B cell (primary cell): ENCODE measurements at regions not wholly inside any gene's neighbourhood (a gene's known extent, or its start where the extent isn't known, plus 50 kb on each side); places are given as distances from the start of the nearest gene placed in this dataset.

Experiments
- ATAC-seq: fragments of 200-7000 bp; cut with Tn5 transposase; one replicate; pipeline ENCODE4 v1.10.0; 2021; ENCODE audit warnings: low read depth, mild to moderate bottlenecking, moderate number of reproducible peaks, moderate library complexity
- CTCF ChIA-PET: fragments of 350-600 bp; sonication (Branson Sonifier 250); formaldehyde crosslinking; loops from one replicate; lab custom pipeline; 2021; ENCODE audit warnings: antibody characterized with exemption, inconsistent platforms; lab: Charles Lee
- POLR2A ChIA-PET: fragments of 350-600 bp; sonication (Branson Sonifier 250); formaldehyde crosslinking; loops from one replicate; lab custom pipeline; 2021; ENCODE audit warnings: antibody characterized with exemption; lab: Charles Lee
- DNase-seq: peaks from one replicate; pipeline ENCODE4 v3.0.0; 2013
- H2AFZ ChIP-seq: 2 replicates; pipeline ENCODE4 v1.6.1; 2012; ENCODE audit warnings: mild to moderate bottlenecking, low read depth, low read length; ENCODE audit not compliant: insufficient read depth, poor library complexity, severe bottlenecking
- H3K27ac ChIP-seq, 2 donors: 1 replicate in 1 of 2; 2 replicates in 1 of 2; pipeline ENCODE4 v1.5.1; 2012 to 2013; ENCODE audit warnings: low read length in 2 of 2, mild to moderate bottlenecking in 2 of 2, moderate library complexity in 1 of 2
- H3K27me3 ChIP-seq, 4 experiments: fragments of 200-600 bp in 1 of 4; sonication (generic) in 1 of 4; replicated peaks in 1 of 4; 1 replicate in 2 of 4; 2 replicates in 2 of 4; pipeline versions ENCODE4 v1.6.1 to v1.7.0; 2013 to 2016; ENCODE audit warnings: low read length in 3 of 4, mild to moderate bottlenecking in 2 of 4, mixed read lengths in 1 of 4, moderate library complexity in 1 of 4; ENCODE audit not compliant: insufficient read depth in 4 of 4, control insufficient read depth in 3 of 4; ENCODE audit errors: control extremely low read depth in 1 of 4
- H3K36me3 ChIP-seq, 2 experiments: replicated peaks in 1 of 2; 1 replicate in 1 of 2; 2 replicates in 1 of 2; pipeline versions ENCODE4 v1.6.1 to v1.7.1; 2013; ENCODE audit warnings: low read length in 1 of 2; ENCODE audit not compliant: insufficient read depth in 2 of 2, control insufficient read depth in 1 of 2; ENCODE audit errors: control extremely low read depth in 1 of 2, extremely low read depth in 1 of 2
- H3K4me1 ChIP-seq, 2 donors: fragments of 200-600 bp in 1 of 2; sonication (generic) in 1 of 2; 1 replicate in 1 of 2; 2 replicates in 1 of 2; pipeline versions ENCODE4 v1.5.1 to v1.6.1; 2013 to 2017; ENCODE audit warnings: low read length in 2 of 2; ENCODE audit not compliant: control insufficient read depth in 2 of 2, insufficient read depth in 2 of 2
- H3K4me2 ChIP-seq: replicated peaks from 2 replicates; pipeline ENCODE3; 2012; ENCODE audit warnings: mild to moderate bottlenecking, low read depth, low read length; ENCODE audit not compliant: poor library complexity, severe bottlenecking
- H3K4me3 ChIP-seq, 5 experiments: fragments of 200-600 bp in 1 of 5; sonication (generic) in 1 of 5; 1 replicate in 3 of 5; 2 replicates in 2 of 5; pipeline versions ENCODE4 v1.5.1 to v1.7.0; 2011 to 2016; ENCODE audit warnings: low read length in 4 of 5, mild to moderate bottlenecking in 4 of 5, low read depth in 2 of 5, control low read depth in 1 of 5, moderate library complexity in 1 of 5; ENCODE audit not compliant: insufficient read depth in 1 of 5; ENCODE audit errors: control extremely low read depth in 1 of 5, extremely low read depth in 1 of 5
- H3K79me2 ChIP-seq: fragments of 200-600 bp; sonication (generic); one replicate; pipeline ENCODE4 v1.6.0; 2016; ENCODE audit warnings: low read length; ENCODE audit not compliant: control insufficient read depth, insufficient read depth
- H3K9ac ChIP-seq: fragments of 200-600 bp; sonication (generic); 2 replicates; pipeline ENCODE4 v1.6.1; 2017; ENCODE audit warnings: mild to moderate bottlenecking, low read length, moderate library complexity
- H3K9me3 ChIP-seq, 3 donors: one replicate each; pipeline versions ENCODE4 v1.6.1 to v1.7.1; 2013; ENCODE audit warnings: low read length in 2 of 3; ENCODE audit not compliant: control insufficient read depth in 2 of 3, insufficient read depth in 1 of 3; ENCODE audit errors: control extremely low read depth in 1 of 3
- H4K20me1 ChIP-seq: 2 replicates; pipeline ENCODE4 v1.6.0; 2012; ENCODE audit warnings: mild to moderate bottlenecking, low read length; ENCODE audit not compliant: insufficient read depth, control insufficient read depth, poor library complexity, severe bottlenecking
- H3K27ac Mint-ChIP-seq: one replicate; pipeline ENCODE4 v1.8.0; 2021; ENCODE audit warnings: mixed read lengths
- H3K27me3 Mint-ChIP-seq: one replicate; pipeline ENCODE4 v1.8.0; 2021; ENCODE audit warnings: mixed read lengths
- H3K4me1 Mint-ChIP-seq: one replicate; pipeline ENCODE4 v1.8.0; 2021; ENCODE audit warnings: mixed read lengths
- H3K4me3 Mint-ChIP-seq: one replicate; pipeline ENCODE4 v1.8.0; 2021; ENCODE audit warnings: mixed read lengths
- H3K9me3 Mint-ChIP-seq: one replicate; pipeline ENCODE4 v1.8.0; 2022; ENCODE audit warnings: mixed read lengths; ENCODE audit not compliant: insufficient read depth
- EZH2 ChIP-seq: IDR thresholded peaks from 2 replicates; pipeline ENCODE4 v1.6.1; 2012; ENCODE audit warnings: borderline replicate concordance, low read depth, mild to moderate bottlenecking, moderate library complexity, low read length; ENCODE audit not compliant: insufficient read depth, poor library complexity, severe bottlenecking
- WGBS: methylation state at CpG from one replicate; pipeline ENCODE4 v1.1.5; 2013; ENCODE audit warnings: missing lambda C conversion rate; ENCODE audit not compliant: insufficient coverage; 5-methylcytosine and 5-hydroxymethylcytosine counted together
- intact Hi-C: fragments of 100-400 bp; cut with micrococcal nuclease; formaldehyde crosslinking; loops from one replicate; pipeline ENCODE4 v1.10.0; 2022
- TF ChIP-seq, protein P1 (sequence below): fragments of 200-600 bp; IDR thresholded peaks from one replicate; pipeline ENCODE4 v1.8.0; 2022; ENCODE audit warnings: antibody characterized with exemption, mild to moderate bottlenecking

GRCh38 chr14:97452314-97452713 lies 655.1 kb downstream of the VRK1 start:
- Mint-ChIP-seq H3K9me3 (no peaks in the 10 kb centered on the region), H3K4me1 (no peaks in the 10 kb centered on the region), H3K27ac (no peak overlapping the region), H3K4me3 (no peak overlapping the region), H3K27me3 (no peaks in the 10 kb centered on the region)
- no peak for TF ChIP-seq EZH2
- TF ChIP-seq, protein P1, sequence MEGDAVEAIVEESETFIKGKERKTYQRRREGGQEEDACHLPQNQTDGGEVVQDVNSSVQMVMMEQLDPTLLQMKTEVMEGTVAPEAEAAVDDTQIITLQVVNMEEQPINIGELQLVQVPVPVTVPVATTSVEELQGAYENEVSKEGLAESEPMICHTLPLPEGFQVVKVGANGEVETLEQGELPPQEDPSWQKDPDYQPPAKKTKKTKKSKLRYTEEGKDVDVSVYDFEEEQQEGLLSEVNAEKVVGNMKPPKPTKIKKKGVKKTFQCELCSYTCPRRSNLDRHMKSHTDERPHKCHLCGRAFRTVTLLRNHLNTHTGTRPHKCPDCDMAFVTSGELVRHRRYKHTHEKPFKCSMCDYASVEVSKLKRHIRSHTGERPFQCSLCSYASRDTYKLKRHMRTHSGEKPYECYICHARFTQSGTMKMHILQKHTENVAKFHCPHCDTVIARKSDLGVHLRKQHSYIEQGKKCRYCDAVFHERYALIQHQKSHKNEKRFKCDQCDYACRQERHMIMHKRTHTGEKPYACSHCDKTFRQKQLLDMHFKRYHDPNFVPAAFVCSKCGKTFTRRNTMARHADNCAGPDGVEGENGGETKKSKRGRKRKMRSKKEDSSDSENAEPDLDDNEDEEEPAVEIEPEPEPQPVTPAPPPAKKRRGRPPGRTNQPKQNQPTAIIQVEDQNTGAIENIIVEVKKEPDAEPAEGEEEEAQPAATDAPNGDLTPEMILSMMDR, result no peak
- no peak overlapping the region for H2AFZ ChIP-seq
- ATAC-seq (no peak), DNase-seq (no peak)
- no peaks in the 10 kb centered on the region for H3K79me2 ChIP-seq
- H3K27me3 ChIP-seq, result no peaks in the 10 kb centered on the region
- H3K4me3 ChIP-seq, result no peak overlapping the region
- H3K36me3 ChIP-seq, result no peaks in the 10 kb centered on the region
- H3K4me2 ChIP-seq, result no peak overlapping the region
- no peaks in the 10 kb centered on the region for H4K20me1 ChIP-seq
- no peaks in the 10 kb centered on the region for H3K4me1 ChIP-seq
- ChIA-PET CTCF (no interaction called here), POLR2A (no interaction called here)
- H3K9ac ChIP-seq, result no peak overlapping the region
- intact Hi-C loops, result no loop called here
- H3K9me3 ChIP-seq, result peaks cover 0 to 4% (median 0%) of the 10 kb centered on the region in 3 donors
- no peak overlapping the region for H3K27ac ChIP-seq

DNA sequence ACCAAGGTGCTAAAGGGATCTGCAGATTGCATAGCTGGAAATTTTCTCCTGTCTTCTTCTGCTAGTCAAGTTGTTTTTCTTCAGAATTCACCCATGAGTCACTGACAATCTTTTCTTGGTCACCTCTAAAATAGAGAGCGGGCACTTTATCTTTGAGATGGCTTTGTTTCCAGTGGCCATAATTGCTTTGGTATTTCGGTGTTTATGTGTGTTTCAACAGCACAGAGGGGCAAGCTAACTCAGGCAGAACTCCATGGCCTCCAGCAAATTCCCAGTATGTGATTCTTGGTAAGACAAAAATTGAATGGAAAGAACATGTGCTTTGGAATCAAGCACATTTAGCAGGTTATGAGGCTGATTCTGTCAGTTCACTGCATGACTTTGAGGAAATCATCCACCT lies 656.8 kb downstream of the VRK1 start:
- no peak overlapping the region for H3K27ac ChIP-seq
- Mint-ChIP-seq H3K4me1 (peaks cover under 1% of the 10 kb centered on the region), H3K27me3 (no peaks in the 10 kb centered on the region), H3K27ac (no peak overlapping the region), H3K9me3 (no peaks in the 10 kb centered on the region), H3K4me3 (no peak overlapping the region)
- DNase-seq, result no peak
- ChIA-PET POLR2A (no interaction called here), CTCF (no interaction called here)
- no peaks in the 10 kb centered on the region for H3K36me3 ChIP-seq
- peaks cover 0 to 3% of the 10 kb centered on the region in 2 donors for H3K4me1 ChIP-seq
- no peak overlapping the region for H2AFZ ChIP-seq
- TF ChIP-seq, protein P1, result no peak
- no peak for TF ChIP-seq EZH2
- no peak overlapping the region for H3K9ac ChIP-seq
- no peaks in the 10 kb centered on the region for H4K20me1 ChIP-seq
- no peaks in the 10 kb centered on the region for H3K27me3 ChIP-seq
- H3K4me2 ChIP-seq, result no peak overlapping the region
- no peaks in the 10 kb centered on the region for H3K79me2 ChIP-seq
- H3K4me3 ChIP-seq, result no peak overlapping the region
- intact Hi-C loops, result no loop called here
- H3K9me3 ChIP-seq, result peaks cover 0 to 10% (median 0%) of the 10 kb centered on the region in 3 donors
- WGBS, result 100% methylated on average over 1 of the region's 2 CpGs
- no peak for ATAC-seq
